ENCODE measurements at regions not wholly inside any gene's neighbourhood (a gene's known extent, or its start where the extent isn't known, plus 50 kb on each side); places are given as distances from the start of the nearest gene placed in this dataset.
"Not testable (repeated sequence)": the region's sequence is repeated elsewhere in the genome, so short reads cannot be mapped to it uniquely, and the experiment has no call there.

- no peak for DNase-seq
These were observed 347.7 kb upstream of the MAP2 start for GRCh38 chr2:209076151-209076550.

- DNase-seq: no peak
These were observed 337.1 kb upstream of the MAP2 start for GRCh38 chr2:209086761-209087160.

- no peak for DNase-seq
These were observed 332.8 kb upstream of the MAP2 start for GRCh38 chr2:209091056-209091455.

- DNase-seq: no peak
These were observed 329.6 kb upstream of the MAP2 start for GRCh38 chr2:209094221-209094620.

GRCh38 chr2:209095432-209095831, 328.4 kb upstream of the MAP2 start:
- no peak for DNase-seq

GRCh38 chr2:209097168-209097567, 326.7 kb upstream of the MAP2 start:
- DNase-seq: no peak

- no peak for DNase-seq
These were observed 321.5 kb upstream of the MAP2 start for GRCh38 chr2:209102319-209102718.

- DNase-seq: peak; percentile 9
These were observed 310.8 kb upstream of the MAP2 start for GRCh38 chr2:209113026-209113425.

- DNase-seq: no peak
These were observed 309.1 kb upstream of the MAP2 start for GRCh38 chr2:209114588-209115240.

- no peak for DNase-seq
These were observed 302.2 kb upstream of the MAP2 start for GRCh38 chr2:209121691-209122090.

- DNase-seq: no peak
These were observed 298.6 kb upstream of the MAP2 start for GRCh38 chr2:209125291-209125690.

GRCh38 chr2:209138079-209138478, 285.8 kb upstream of the MAP2 start:
- DNase-seq: no peak

- no peak for DNase-seq
These were observed 282.7 kb upstream of the MAP2 start for GRCh38 chr2:209141142-209141541.

- DNase-seq: no peak
These were observed 282.0 kb upstream of the MAP2 start for GRCh38 chr2:209141818-209142217.

GRCh38 chr2:209145220-209145691, 278.6 kb upstream of the MAP2 start:
- DNase-seq: not testable (repeated sequence)

GRCh38 chr2:209145941-209146681, 277.7 kb upstream of the MAP2 start:
- DNase-seq: no peak

- no peak for DNase-seq
These were observed 277.0 kb upstream of the MAP2 start for GRCh38 chr2:209146682-209147320.

GRCh38 chr2:209147981-209148380, 275.9 kb upstream of the MAP2 start:
- no peak for DNase-seq

GRCh38 chr2:209160800-209161588, 262.9 kb upstream of the MAP2 start:
- DNase-seq: no peak

- no peak for DNase-seq
These were observed 261.7 kb upstream of the MAP2 start for GRCh38 chr2:209162129-209162528.

- no peak for DNase-seq
These were observed 241.9 kb upstream of the MAP2 start for GRCh38 chr2:209181984-209182383.

GRCh38 chr2:209186886-209187285, 237.0 kb upstream of the MAP2 start:
- DNase-seq: not testable (repeated sequence)

GRCh38 chr2:209189893-209190292, 234.0 kb upstream of the MAP2 start:
- DNase-seq: no peak
